GM23248 (cell line): ENCODE measurements at regions not wholly inside any gene's neighbourhood (a gene's known extent, or its start where the extent isn't known, plus 50 kb on each side); places are given as distances from the start of the nearest gene placed in this dataset.

Experiments used
- EZH2 ChIP-seq: fragments of 200-600 bp; sonication (generic); IDR thresholded peaks from 2 replicates; pipeline ENCODE4 v1.6.1; 2018; ENCODE audit warnings: antibody characterized with exemption, mild to moderate bottlenecking; ENCODE audit not compliant: insufficient read depth, poor library complexity, severe bottlenecking
- EZH2phosphoT487 ChIP-seq: fragments of 200-600 bp; sonication (generic); IDR thresholded peaks from 2 replicates; pipeline ENCODE4 v1.6.1; 2018; ENCODE audit warnings: antibody characterized with exemption, moderate library complexity, mild to moderate bottlenecking, low read depth; ENCODE audit not compliant: insufficient read depth

DNA sequence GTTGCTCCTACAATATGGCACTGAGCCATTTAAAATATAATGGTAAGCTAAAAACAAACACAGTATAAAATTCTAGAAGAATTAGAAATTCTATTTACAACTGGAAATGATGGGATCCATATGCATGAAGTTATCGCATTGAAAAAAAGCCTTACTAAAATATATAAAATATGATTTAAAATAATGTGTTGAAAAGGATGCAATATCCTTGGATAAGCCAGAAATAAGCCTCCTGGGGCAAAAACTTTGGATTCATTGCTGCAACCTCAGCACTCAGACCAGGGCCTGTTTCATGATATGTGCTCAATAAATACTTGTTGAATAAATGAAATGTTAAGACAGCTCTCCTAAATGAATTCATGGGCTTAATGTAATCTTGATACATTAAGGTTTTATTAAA lies 170.2 kb downstream of the SEM1 start:
- TF ChIP-seq EZH2 (no peak), EZH2phosphoT487 (no peak)
